Panc1 (cell line): ENCODE measurements at regions not wholly inside any gene's neighbourhood (a gene's known extent, or its start where the extent isn't known, plus 50 kb on each side); places are given as distances from the start of the nearest gene placed in this dataset.

Experiments
- ATAC-seq: fragments of 200-7000 bp; cut with Tn5 transposase; 2 replicates; pipeline ENCODE4 v1.9.1; 2020; ENCODE audit warnings: mild to moderate bottlenecking, moderate library complexity
- BruUV-seq: library from RNA; stranded (reverse); fragments of 400-500 nt; replicated peaks from 2 replicates; lab custom pipeline; 2021; lab: Mats Ljungman, UMichigan
- CTCF ChIA-PET: fragments of 300-600 bp; sonication (Branson Sonifier 250); formaldehyde crosslinking; loops from one replicate; lab custom pipeline; 2022; ENCODE audit warnings: antibody characterized with exemption; lab: Charles Lee
- POLR2A ChIA-PET: fragments of 300-600 bp; sonication (Branson Sonifier 250); formaldehyde crosslinking; loops from one replicate; lab custom pipeline; 2022; ENCODE audit warnings: antibody characterized with exemption; lab: Charles Lee
- DNase-seq: peaks from one replicate; pipeline ENCODE4 v3.0.0-alpha.2; 2010; ENCODE audit warnings: low read depth, low spot score
- H3K27ac ChIP-seq: 2 replicates; pipeline ENCODE4 v1.5.1; 2011; ENCODE audit warnings: mild to moderate bottlenecking, low read length, inconsistent platforms
- H3K27me3 ChIP-seq: fragments of 200-500 bp; sonication (Bioruptor generic); 2 replicates; pipeline ENCODE4 v1.6.0; 2014; ENCODE audit warnings: low read length, inconsistent platforms; ENCODE audit not compliant: control insufficient read depth, insufficient read depth
- H3K36me3 ChIP-seq: fragments of 200-500 bp; sonication (Bioruptor generic); 2 replicates; pipeline ENCODE4 v1.5.1; 2014; ENCODE audit warnings: inconsistent platforms, mild to moderate bottlenecking, low read length, moderate library complexity; ENCODE audit not compliant: control insufficient read depth, insufficient read depth
- H3K4me1 ChIP-seq: 2 replicates; pipeline ENCODE4 v1.5.1; 2011; ENCODE audit warnings: inconsistent platforms, mild to moderate bottlenecking, low read length, moderate library complexity; ENCODE audit not compliant: control insufficient read depth, insufficient read depth
- H3K4me3 ChIP-seq, 2 experiments: 2 replicates each; pipeline ENCODE4 v1.5.1; 2011 to 2012; ENCODE audit warnings: low read depth in 2 of 2, low read length in 2 of 2, mild to moderate bottlenecking in 2 of 2, inconsistent platforms in 1 of 2, moderate library complexity in 1 of 2
- H3K9me3 ChIP-seq: fragments of 200-500 bp; sonication (Bioruptor generic); 2 replicates; pipeline ENCODE4 v1.5.1; 2014; ENCODE audit warnings: low read depth, mild to moderate bottlenecking, inconsistent platforms, low read length, moderate library complexity; ENCODE audit not compliant: control insufficient read depth, insufficient read depth
- CTCF ChIP-seq: fragments of 450-650 bp; IDR thresholded peaks from 2 replicates; pipeline ENCODE4 v1.5.1; 2017; ENCODE audit warnings: mild to moderate bottlenecking
- POLR2AphosphoS5 ChIP-seq: IDR thresholded peaks from 2 replicates; pipeline ENCODE4 v1.6.1; 2012; ENCODE audit warnings: mild to moderate bottlenecking, low read depth, low read length, moderate library complexity
- REST ChIP-seq, 2 experiments: IDR thresholded peaks; 2 replicates each; pipeline ENCODE4 v1.6.1; 2011 to 2012; ENCODE audit warnings: low read depth in 2 of 2, control low read depth in 1 of 2, low read length in 1 of 2, mild to moderate bottlenecking in 1 of 2, moderate library complexity in 1 of 2; ENCODE audit not compliant: insufficient read depth in 1 of 2
- SIN3A ChIP-seq: IDR thresholded peaks from 2 replicates; pipeline ENCODE4 v1.6.1; 2012; ENCODE audit warnings: low read depth, mild to moderate bottlenecking, low read length, moderate library complexity, borderline replicate concordance; ENCODE audit not compliant: insufficient read depth
- TCF7L2 ChIP-seq: IDR thresholded peaks from 2 replicates; pipeline ENCODE4 v1.6.1; 2011; ENCODE audit warnings: mild to moderate bottlenecking, low read depth, low read length, inconsistent platforms
- in situ Hi-C: cut with HindIII; loops from 2 replicates; pipeline ENCODE4 v1.10.0; 2016; ENCODE audit warnings: low sequenced_read_pairs, low pct_unique_long_range_greater_than_20kb
- intact Hi-C: fragments of 100-400 bp; cut with micrococcal nuclease; formaldehyde crosslinking; loops from one replicate; pipeline ENCODE4 v1.10.0; 2022; ENCODE audit not compliant: unreplicated experiment

- H3K4me1 ChIP-seq = no peaks in the 10 kb centered on the region
- no peaks in the 10 kb centered on the region for H3K27me3 ChIP-seq
- in situ Hi-C loops = no loop called here
- no peaks in the 10 kb centered on the region for H3K9me3 ChIP-seq
- no peak for TF ChIP-seq TCF7L2
- TF ChIP-seq CTCF = no peak
- no peak for TF ChIP-seq POLR2AphosphoS5
- TF ChIP-seq SIN3A = no peak
- no peak for TF ChIP-seq REST (IDR thresholded peaks at IDR 0.05; ENCODE audit: insufficient read depth in 1 of 2, low read depth in 2 of 2, low read length in 1 of 2)
- DNase-seq (no peak), ATAC-seq (no peak)
- H3K4me3 ChIP-seq = no peak overlapping the region
- no peaks in the 10 kb centered on the region for H3K36me3 ChIP-seq
- intact Hi-C loops = no loop called here
- ChIA-PET CTCF (no interaction called here), POLR2A (no interaction called here)
- no peak overlapping the region for H3K27ac ChIP-seq
- no TSS peak for BruUV-seq
Measured at GRCh38 chr4:149029056-149029651, 586.9 kb upstream of the NR3C2 start.

- no TSS peak for BruUV-seq
- ATAC-seq = no peak
- no peaks in the 10 kb centered on the region for H3K9me3 ChIP-seq
- no peak for DNase-seq
- in situ Hi-C loops = no loop called here
- TF ChIP-seq SIN3A = no peak
- H3K27me3 ChIP-seq = no peaks in the 10 kb centered on the region
- H3K4me3 ChIP-seq = no peak overlapping the region
- CTCF ChIA-PET = no interaction called here
- intact Hi-C loops = no loop called here
- H3K4me1 ChIP-seq = no peaks in the 10 kb centered on the region
- POLR2A ChIA-PET = no interaction called here
- no peak overlapping the region for H3K27ac ChIP-seq
- no peaks in the 10 kb centered on the region for H3K36me3 ChIP-seq
Measured at GRCh38 chr4:149026696-149027095, 584.5 kb upstream of the NR3C2 start.

- no peaks in the 10 kb centered on the region for H3K36me3 ChIP-seq
- CTCF ChIA-PET = no interaction called here
- POLR2A ChIA-PET = no interaction called here
- no peaks in the 10 kb centered on the region for H3K4me1 ChIP-seq
- TF ChIP-seq TCF7L2 (no peak), POLR2AphosphoS5 (no peak), CTCF (no peak), SIN3A (no peak), REST (IDR thresholded peaks at IDR 0.05; ENCODE audit: insufficient read depth in 1 of 2, low read depth in 2 of 2, low read length in 1 of 2) (no peak)
- intact Hi-C loops (no loop called here), in situ Hi-C loops (no loop called here)
- H3K4me3 ChIP-seq = no peak overlapping the region
- no peak for DNase-seq
- no TSS peak for BruUV-seq
- no peak overlapping the region for H3K27ac ChIP-seq
- no peaks in the 10 kb centered on the region for H3K9me3 ChIP-seq
- H3K27me3 ChIP-seq = no peaks in the 10 kb centered on the region
- no peak for ATAC-seq
Measured at GRCh38 chr4:149017002-149017734, 575.0 kb upstream of the NR3C2 start.
